Fibroblast of pulmonary artery (primary cell): ENCODE measurements at regions not wholly inside any gene's neighbourhood (a gene's known extent, or its start where the extent isn't known, plus 50 kb on each side); places are given as distances from the start of the nearest gene placed in this dataset.

Source experiments
- DNase-seq: peaks from one replicate; pipeline ENCODE4 v3.0.0-alpha.2; 2010; ENCODE audit warnings: low read depth
- H3K4me3 ChIP-seq: replicated peaks from 2 replicates; pipeline ENCODE4 v1.5.1; 2011; ENCODE audit warnings: low read depth, mild to moderate bottlenecking, control low read depth, low read length, moderate library complexity
- CTCF ChIP-seq: IDR thresholded peaks from 2 replicates; pipeline ENCODE4 v1.5.1; 2011; ENCODE audit warnings: mild to moderate bottlenecking, control low read depth, low read length, inconsistent platforms; ENCODE audit errors: missing control alignments

DNA sequence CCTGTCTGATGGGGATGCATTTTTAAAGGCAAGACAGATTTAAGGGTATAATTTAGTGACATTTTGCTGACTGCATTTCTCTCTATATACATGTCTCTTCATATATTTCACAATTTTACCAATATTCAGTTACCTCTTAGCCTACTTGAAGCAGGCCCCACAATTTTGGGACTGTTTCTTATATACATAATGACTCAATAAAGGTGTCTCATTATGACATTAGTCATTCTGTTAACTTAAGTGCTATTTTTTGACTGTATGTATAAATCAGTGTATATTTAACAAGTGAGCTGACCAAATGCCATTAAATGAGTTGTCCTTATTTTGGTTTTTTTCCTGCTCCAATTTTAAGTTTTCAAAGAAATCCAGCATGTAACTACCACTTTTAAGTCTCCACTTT is 313.3 kb downstream of the SOX4 start:
- no peak for TF ChIP-seq CTCF
- H3K4me3 ChIP-seq: no peak overlapping the region

GRCh38 chr6:21907291-21907690 is 313.7 kb downstream of the SOX4 start:
- DNase-seq: no peak
- no peak for TF ChIP-seq CTCF
- H3K4me3 ChIP-seq: no peak overlapping the region

More for the DNA sequence above, 313.3 kb downstream of the SOX4 start:
- DNase-seq: no peak

GRCh38 chr6:21908161-21908848 is 314.8 kb downstream of the SOX4 start:
- no peak for DNase-seq
- H3K4me3 ChIP-seq: no peak overlapping the region
- no peak for TF ChIP-seq CTCF

GRCh38 chr6:21909321-21909720 is 315.8 kb downstream of the SOX4 start:
- no peak for DNase-seq

GRCh38 chr6:21911208-21911607 is 317.7 kb downstream of the SOX4 start:
- H3K4me3 ChIP-seq: no peak overlapping the region
- no peak for DNase-seq
- TF ChIP-seq CTCF: no peak

More at GRCh38 chr6:21909321-21909720, 315.8 kb downstream of the SOX4 start:
- TF ChIP-seq CTCF: no peak
- no peak overlapping the region for H3K4me3 ChIP-seq

DNA sequence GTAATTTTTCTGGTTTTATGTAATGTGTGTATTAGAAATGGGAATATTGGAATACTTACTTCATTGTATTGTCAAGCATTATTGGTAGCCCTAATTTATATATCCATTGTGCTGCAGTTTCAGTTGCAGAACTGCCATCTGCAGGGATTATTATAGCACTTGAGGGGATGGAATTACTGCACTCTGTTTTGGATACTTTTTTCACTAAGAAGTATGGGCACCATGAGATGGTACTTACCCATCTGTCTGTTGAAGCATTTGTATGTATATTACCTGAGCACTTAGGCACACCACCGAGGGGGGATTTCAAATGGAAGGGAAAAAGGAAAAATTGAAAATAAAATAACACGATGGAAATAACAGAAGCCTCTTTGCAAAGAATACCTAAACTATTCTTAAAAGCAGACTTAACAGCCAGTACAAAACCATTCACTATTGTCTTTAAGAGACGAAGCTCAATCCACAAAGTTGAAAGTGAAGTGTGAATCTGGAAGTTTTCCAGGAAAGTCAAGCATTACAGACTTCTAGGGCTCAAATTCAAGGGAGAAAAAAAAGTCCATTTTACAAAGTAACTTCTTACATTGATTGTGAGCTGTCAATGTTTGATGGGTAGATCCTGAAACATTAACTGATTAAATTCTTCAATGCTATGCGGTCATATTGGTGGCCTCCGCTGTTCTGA is 318.7 kb downstream of the SOX4 start:
- no peak overlapping the region for H3K4me3 ChIP-seq
- no peak for DNase-seq
- no peak for TF ChIP-seq CTCF
